ENCODE measurements at regions not wholly inside any gene's neighbourhood (a gene's known extent, or its start where the extent isn't known, plus 50 kb on each side); places are given as distances from the start of the nearest gene placed in this dataset.
A peak's percentile ranks its signal among the peaks of the same experiment; 100 is the strongest.

DNA sequence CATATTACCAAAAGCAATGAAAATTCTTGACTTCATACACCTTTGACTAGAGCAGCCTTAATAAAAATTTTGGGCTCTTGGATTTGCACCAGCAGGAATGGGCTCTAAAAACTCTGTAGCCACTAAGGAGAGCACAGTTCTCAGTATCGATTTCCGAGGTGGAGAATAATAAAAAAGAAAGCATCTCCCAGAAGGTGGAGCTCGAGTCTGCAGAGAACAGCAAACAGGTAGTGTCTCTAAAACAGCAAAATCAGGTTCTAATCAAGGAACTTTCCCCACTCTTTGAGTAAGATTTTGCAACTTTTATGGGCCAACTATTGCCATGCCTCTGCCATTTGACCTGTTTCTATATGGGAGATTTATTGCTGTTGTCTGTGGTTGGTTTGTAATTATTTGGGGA lies 258.7 kb upstream of the GPC6 start:
- no peak for TF ChIP-seq CTCF (IDR thresholded peaks at IDR 0.05; ENCODE audit: low read depth, low read length)
- Histone ChIP-seq H3K27ac (no peak overlapping the region), H3K4me1 (ENCODE audit: low read depth) (no peaks in the 10 kb centered on the region), H3K4me3 (no peak overlapping the region), H3K27me3 (no peaks in the 10 kb centered on the region), H3K36me3 (no peaks in the 10 kb centered on the region), H3K9me3 (ENCODE audit: low read depth) (no peaks in the 10 kb centered on the region)
- DNase-seq (ENCODE audit: low read depth in 1 of 2, low spot score in 1 of 2): peak in 1 of 2 donors; percentile 22

DNA sequence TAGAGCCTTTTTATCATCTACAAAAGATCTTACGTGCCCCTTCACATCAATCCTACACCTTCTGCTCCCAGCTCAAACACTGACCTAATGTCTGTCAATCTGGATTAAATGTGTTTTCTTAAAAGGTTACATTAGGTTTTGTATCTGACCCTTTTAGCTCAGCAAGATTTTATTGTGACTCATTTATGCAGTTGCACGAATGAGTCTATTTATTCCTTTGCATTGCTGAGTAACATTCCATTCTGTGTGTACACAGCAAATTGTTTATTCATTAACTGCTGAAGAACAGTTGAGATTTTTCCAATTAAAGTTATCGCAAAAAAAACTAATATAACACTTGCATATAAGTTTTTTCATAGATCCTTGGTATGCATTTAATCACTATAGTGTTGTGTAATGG lies 253.9 kb upstream of the GPC6 start:
- H3K27me3 ChIP-seq: no peaks in the 10 kb centered on the region
- no peak overlapping the region for H3K4me3 ChIP-seq
- no peak for TF ChIP-seq CTCF (IDR thresholded peaks at IDR 0.05; ENCODE audit: low read depth, low read length)
- H3K27ac ChIP-seq: no peak overlapping the region
- DNase-seq (ENCODE audit: low read depth in 1 of 2, low spot score in 1 of 2): no peak
- no peaks in the 10 kb centered on the region for H3K36me3 ChIP-seq
- H3K4me1 ChIP-seq (ENCODE audit: low read depth): no peaks in the 10 kb centered on the region
- H3K9me3 ChIP-seq (ENCODE audit: low read depth): no peaks in the 10 kb centered on the region

DNA sequence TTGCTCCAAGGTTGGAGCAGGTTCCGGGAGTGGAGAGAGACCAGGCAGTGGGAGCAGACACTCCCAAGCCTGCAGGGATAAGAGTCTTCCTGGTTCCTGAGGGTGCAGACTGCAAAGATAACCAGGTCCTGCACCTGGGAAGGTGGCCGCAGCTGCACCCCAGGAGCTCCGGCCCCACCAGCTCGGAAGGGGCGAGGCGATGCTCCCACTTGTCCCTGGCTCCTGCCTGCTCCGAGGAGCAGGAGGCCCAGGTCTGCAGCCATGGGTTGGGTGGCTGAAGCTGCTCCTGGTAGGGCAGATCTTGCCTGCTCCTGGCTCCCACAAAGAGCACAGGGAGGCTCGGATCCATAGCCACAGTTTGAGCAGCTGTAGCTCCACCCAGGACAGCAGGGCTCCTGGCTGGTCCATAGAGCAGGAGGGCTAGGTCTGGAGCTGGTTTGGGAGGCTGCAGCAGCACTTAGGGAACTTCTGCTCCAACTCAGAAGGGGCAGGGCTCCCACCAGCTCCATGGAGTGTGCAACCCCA lies 251.6 kb upstream of the GPC6 start:
- DNase-seq (ENCODE audit: low read depth in 1 of 2, low spot score in 1 of 2): no peak
- Histone ChIP-seq H3K36me3 (no peaks in the 10 kb centered on the region), H3K27ac (no peak overlapping the region), H3K27me3 (no peaks in the 10 kb centered on the region), H3K4me1 (ENCODE audit: low read depth) (no peaks in the 10 kb centered on the region), H3K4me3 (no peak overlapping the region), H3K9me3 (ENCODE audit: low read depth) (no peaks in the 10 kb centered on the region)
- TF ChIP-seq CTCF (IDR thresholded peaks at IDR 0.05; ENCODE audit: low read depth, low read length): no peak

DNA sequence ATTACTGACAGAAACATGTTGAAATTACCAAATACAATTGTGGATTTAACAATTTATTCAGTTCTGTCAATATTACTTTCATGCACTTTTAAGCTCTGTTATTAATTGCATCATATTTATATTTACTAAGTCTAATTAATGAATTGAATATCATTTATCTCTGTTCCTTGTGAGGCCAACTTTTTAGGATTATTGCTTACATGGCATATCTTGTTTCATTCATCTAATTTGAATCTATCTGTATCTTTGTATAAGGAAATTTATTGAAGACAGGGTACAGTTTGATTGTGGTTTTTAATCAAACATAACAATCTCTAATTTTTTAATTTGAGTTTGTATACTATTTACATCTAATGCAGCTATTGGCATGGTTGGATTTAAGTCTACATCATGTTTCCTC lies 249.9 kb upstream of the GPC6 start:
- no peak for TF ChIP-seq CTCF (IDR thresholded peaks at IDR 0.05; ENCODE audit: low read depth, low read length)
- H3K27me3 ChIP-seq: no peaks in the 10 kb centered on the region
- no peak overlapping the region for H3K27ac ChIP-seq
- no peak overlapping the region for H3K4me3 ChIP-seq
- no peaks in the 10 kb centered on the region for H3K36me3 ChIP-seq
- no peak for DNase-seq (ENCODE audit: low read depth in 1 of 2, low spot score in 1 of 2)
- no peaks in the 10 kb centered on the region for H3K9me3 ChIP-seq (ENCODE audit: low read depth)
- no peaks in the 10 kb centered on the region for H3K4me1 ChIP-seq (ENCODE audit: low read depth)

- DNase-seq (ENCODE audit: low read depth in 1 of 2, low spot score in 1 of 2): no peak
Measured at GRCh38 chr13:92984151-92984550, 242.5 kb upstream of the GPC6 start.

More at GRCh38 chr13:92984151-92984550, 242.5 kb upstream of the GPC6 start:
- Histone ChIP-seq H3K4me1 (ENCODE audit: low read depth) (no peaks in the 10 kb centered on the region), H3K27me3 (no peaks in the 10 kb centered on the region), H3K4me3 (no peak overlapping the region), H3K36me3 (no peaks in the 10 kb centered on the region), H3K9me3 (ENCODE audit: low read depth) (no peaks in the 10 kb centered on the region), H3K27ac (no peak overlapping the region)
- no peak for TF ChIP-seq CTCF (IDR thresholded peaks at IDR 0.05; ENCODE audit: low read depth, low read length)
